GM23338 (cell line): ENCODE measurements at regions not wholly inside any gene's neighbourhood (a gene's known extent, or its start where the extent isn't known, plus 50 kb on each side); places are given as distances from the start of the nearest gene placed in this dataset.

Source experiments
- ATAC-seq: fragments of 200-7000 bp; cut with Tn5 transposase; 3 replicates; pipeline ENCODE4 v1.9.1; 2020
- DNase-seq: peaks from one replicate; pipeline ENCODE4 v3.0.0-alpha.2; 2015; ENCODE audit warnings: low spot score
- H2AFZ ChIP-seq: fragments of 200-600 bp; sonication (generic); 2 replicates; pipeline ENCODE4 v1.8.0; 2016; ENCODE audit warnings: antibody characterized with exemption, mild to moderate bottlenecking, moderate library complexity
- H3F3A ChIP-seq: fragments of 200-600 bp; sonication (generic); replicated peaks from 2 replicates; pipeline ENCODE4 v1.8.0; 2017; ENCODE audit warnings: antibody characterized with exemption, mixed run types, low read depth
- H3K27ac ChIP-seq: fragments of 200-600 bp; sonication (generic); 2 replicates; pipeline ENCODE4 v1.6.1; 2016; ENCODE audit warnings: low read depth
- H3K27me3 ChIP-seq: fragments of 200-600 bp; sonication (generic); 2 replicates; pipeline ENCODE4 v1.8.0; 2016; ENCODE audit warnings: mild to moderate bottlenecking, mixed run types, moderate library complexity; ENCODE audit not compliant: insufficient read depth
- H3K36me3 ChIP-seq: fragments of 200-600 bp; sonication (generic); 2 replicates; pipeline ENCODE4 v1.8.0; 2016; ENCODE audit warnings: mild to moderate bottlenecking; ENCODE audit not compliant: insufficient read depth
- H3K4me1 ChIP-seq: fragments of 200-600 bp; sonication (generic); 2 replicates; pipeline ENCODE4 v1.8.0; 2016; ENCODE audit warnings: mild to moderate bottlenecking, moderate library complexity; ENCODE audit not compliant: insufficient read depth
- H3K4me2 ChIP-seq: fragments of 200-600 bp; sonication (generic); 2 replicates; pipeline ENCODE4 v1.7.1; 2017; ENCODE audit warnings: mixed run types
- H3K4me3 ChIP-seq: fragments of 200-600 bp; sonication (generic); 2 replicates; pipeline ENCODE4 v1.6.1; 2016; ENCODE audit warnings: mixed run types
- H3K79me2 ChIP-seq: fragments of 200-600 bp; sonication (generic); replicated peaks from 2 replicates; pipeline ENCODE4 v1.8.0; 2017; ENCODE audit warnings: mild to moderate bottlenecking; ENCODE audit not compliant: insufficient read depth
- H3K9me2 ChIP-seq: fragments of 200-600 bp; sonication (generic); 2 replicates; pipeline ENCODE4 v1.8.0; 2017; ENCODE audit not compliant: insufficient read depth
- H4K20me1 ChIP-seq: fragments of 200-600 bp; sonication (generic); replicated peaks from 2 replicates; pipeline ENCODE4 v1.8.0; 2017; ENCODE audit warnings: mild to moderate bottlenecking; ENCODE audit not compliant: insufficient read depth
- H3K27ac Mint-ChIP-seq: 2 replicates; pipeline ENCODE4 v1.8.0; 2020; ENCODE audit warnings: inconsistent platforms, mild to moderate bottlenecking, moderate library complexity, mixed read lengths
- H3K27me3 Mint-ChIP-seq: 3 replicates; pipeline ENCODE4 v1.8.0; 2022; ENCODE audit warnings: low read depth, mild to moderate bottlenecking, moderate library complexity, mixed read lengths, inconsistent platforms; ENCODE audit not compliant: insufficient read depth, poor library complexity
- H3K36me3 Mint-ChIP-seq: 3 replicates; pipeline ENCODE4 v1.8.0; 2021; ENCODE audit warnings: low read depth, mild to moderate bottlenecking, inconsistent platforms, moderate library complexity, mixed read lengths
- H3K4me1 Mint-ChIP-seq: 3 replicates; pipeline ENCODE4 v1.8.0; 2020; ENCODE audit warnings: mild to moderate bottlenecking, inconsistent platforms, mixed read lengths
- H3K4me3 Mint-ChIP-seq: 3 replicates; pipeline ENCODE4 v1.8.0; 2021; ENCODE audit warnings: moderate library complexity, mild to moderate bottlenecking, inconsistent platforms, mixed read lengths
- H3K9me3 Mint-ChIP-seq: 3 replicates; pipeline ENCODE4 v1.8.0; 2020; ENCODE audit warnings: moderate library complexity, mild to moderate bottlenecking, inconsistent platforms, mixed read lengths
- CREB1 ChIP-seq: fragments of 250-450 bp; sonication (Bioruptor Pico); IDR thresholded peaks from 2 replicates; pipeline ENCODE4 v1.5.0; 2020; ENCODE audit warnings: low read depth, mild to moderate bottlenecking, moderate library complexity
- CTCF ChIP-seq, 2 experiments: fragments of 200-600 bp in 1 of 2; sonication (generic) in 1 of 2; conservative IDR thresholded peaks; 2 replicates each; pipeline versions ENCODE4 v1.5.1 to v1.6.1; 2016 to 2017; ENCODE audit warnings: antibody characterized with exemption in 2 of 2, low read depth in 2 of 2, mild to moderate bottlenecking in 2 of 2, moderate library complexity in 1 of 2
- ETS1 ChIP-seq: IDR thresholded peaks from 2 replicates; pipeline ENCODE4 v1.6.1; 2016; ENCODE audit warnings: antibody characterized with exemption
- EZH2 ChIP-seq: fragments of 200-600 bp; sonication (generic); IDR thresholded peaks from one replicate; pipeline ENCODE4 v1.8.0; 2017; ENCODE audit warnings: antibody characterized with exemption, mild to moderate bottlenecking, low read depth; ENCODE audit not compliant: unreplicated experiment
- EZH2phosphoT487 ChIP-seq: fragments of 200-600 bp; sonication (generic); IDR thresholded peaks from one replicate; pipeline ENCODE4 v1.8.1; 2018; ENCODE audit warnings: antibody characterized with exemption; ENCODE audit not compliant: unreplicated experiment
- JUNB ChIP-seq: IDR thresholded peaks from one replicate; pipeline ENCODE4 v1.6.1; 2016; ENCODE audit warnings: antibody characterized with exemption; ENCODE audit not compliant: unreplicated experiment
- NANOG ChIP-seq: IDR thresholded peaks from 2 replicates; pipeline ENCODE4 v1.6.1; 2016; ENCODE audit warnings: antibody characterized with exemption, borderline replicate concordance
- POLR2AphosphoS5 ChIP-seq: IDR thresholded peaks from 2 replicates; pipeline ENCODE4 v1.6.1; 2016; ENCODE audit warnings: antibody characterized with exemption, low read depth
- REST ChIP-seq: IDR thresholded peaks from one replicate; pipeline ENCODE4 v1.6.1; 2018; ENCODE audit warnings: antibody characterized with exemption; ENCODE audit not compliant: unreplicated experiment
- STAT1 ChIP-seq: IDR thresholded peaks from one replicate; pipeline ENCODE4 v1.6.1; 2016; ENCODE audit warnings: antibody characterized with exemption; ENCODE audit not compliant: unreplicated experiment
- ZNF114 ChIP-seq: fragments of 250-450 bp; sonication (Bioruptor Pico); IDR thresholded peaks from 2 replicates; pipeline ENCODE4 v1.5.0; 2020; ENCODE audit warnings: mild to moderate bottlenecking, moderate library complexity
- ZNF331 ChIP-seq: fragments of 250-450 bp; sonication (Bioruptor Pico); IDR thresholded peaks from 2 replicates; pipeline ENCODE4 v1.5.0; 2020; ENCODE audit warnings: low read depth, mild to moderate bottlenecking, moderate library complexity
- ZNF462 ChIP-seq: fragments of 250-450 bp; sonication (Bioruptor Pico); IDR thresholded peaks from 2 replicates; pipeline ENCODE4 v1.5.0; 2020; ENCODE audit warnings: mild to moderate bottlenecking, moderate library complexity

- H3K4me1 ChIP-seq: no peaks in the 10 kb centered on the region
- ATAC-seq (no peak), DNase-seq (no peak)
- H3K36me3 Mint-ChIP-seq: no peaks in the 10 kb centered on the region
- no peak overlapping the region for H3K27ac ChIP-seq
- H3K27me3 Mint-ChIP-seq: no peaks in the 10 kb centered on the region
- no peaks in the 10 kb centered on the region for H3F3A ChIP-seq
- no peaks in the 10 kb centered on the region for H3K27me3 ChIP-seq
- no peaks in the 10 kb centered on the region for H3K79me2 ChIP-seq
- no peak overlapping the region for H3K4me2 ChIP-seq
- TF ChIP-seq JUNB (no peak), CREB1 (CRISPR knock-in tag) (no peak), ZNF331 (CRISPR knock-in tag) (no peak), EZH2phosphoT487 (no peak), ETS1 (no peak), NANOG (no peak), POLR2AphosphoS5 (no peak), STAT1 (no peak), REST (no peak), EZH2 (no peak), ZNF114 (no peak), ZNF462 (CRISPR knock-in tag) (no peak), CTCF (conservative IDR thresholded peaks at IDR 0.05; ENCODE audit: low read depth in 2 of 2) (no peak)
- H3K9me2 ChIP-seq: 0 out of 2 replicates have a peak, but pooled peaks cover 3% of the 10 kb centered on the region
- no peak overlapping the region for H3K27ac Mint-ChIP-seq
- no peaks in the 10 kb centered on the region for H4K20me1 ChIP-seq
- H3K36me3 ChIP-seq: no peaks in the 10 kb centered on the region; the same call in 1 of the 2 replicates
- H3K9me3 Mint-ChIP-seq: no peaks in the 10 kb centered on the region
- peaks cover 10% of the 10 kb centered on the region for H3K4me1 Mint-ChIP-seq
- no peak overlapping the region for H2AFZ ChIP-seq
- no peak overlapping the region for H3K4me3 Mint-ChIP-seq
- no peak overlapping the region for H3K4me3 ChIP-seq
Observed at GRCh38 chr7:25382869-25383268, 154.6 kb upstream of the NPVF start.
